Keratinocyte (primary cell): ENCODE measurements at regions not wholly inside any gene's neighbourhood (a gene's known extent, or its start where the extent isn't known, plus 50 kb on each side); places are given as distances from the start of the nearest gene placed in this dataset.
"Not testable (repeated sequence)": the region's sequence is repeated elsewhere in the genome, so short reads cannot be mapped to it uniquely, and the experiment has no call there.

Experiments used
- CTCF ChIP-seq, 3 experiments: IDR thresholded peaks in 1 of 3; conservative IDR thresholded peaks in 1 of 3; optimal IDR thresholded peaks in 1 of 3; 2 replicates in 2 of 3; 3 replicates in 1 of 3; pipeline versions ENCODE3 to v1.5.1; 2011; ENCODE audit warnings: low read length in 3 of 3, mild to moderate bottlenecking in 3 of 3, moderate library complexity in 2 of 3, control low read depth in 1 of 3, inconsistent platforms in 1 of 3; ENCODE audit not compliant: insufficient read depth in 2 of 3; ENCODE audit errors: extremely low read depth in 1 of 3
- EZH2 ChIP-seq: IDR thresholded peaks from one replicate; pipeline ENCODE4 v1.6.1; 2012; ENCODE audit warnings: inconsistent platforms, mild to moderate bottlenecking, low read length, moderate library complexity

GRCh38 chr15:34491488-34491887, 53.9 kb upstream of the GOLGA8A start:
- TF ChIP-seq CTCF (optimal IDR thresholded peaks at IDR 0.05 in 1 of 3, IDR thresholded peaks at IDR 0.05 in 1 of 3, conservative IDR thresholded peaks at IDR 0.05 in 1 of 3; ENCODE audit: extremely low read depth in 1 of 3, insufficient read depth in 2 of 3, low read length in 3 of 3); EZH2: not testable (repeated sequence)
